HG02852 (cell line): ENCODE measurements at regions not wholly inside any gene's neighbourhood (a gene's known extent, or its start where the extent isn't known, plus 50 kb on each side); places are given as distances from the start of the nearest gene placed in this dataset.
"Not testable (repeated sequence)": the region's sequence is repeated elsewhere in the genome, so short reads cannot be mapped to it uniquely, and the experiment has no call there.

ENCODE experiments used
- ATAC-seq: cut with Tn5 transposase; IDR thresholded peaks from one replicate; pipeline ENCODE4 v1.9.1; 2021; ENCODE audit warnings: mild to moderate bottlenecking, moderate library complexity; ENCODE audit not compliant: unreplicated experiment

GRCh38 chr4:64216741-64217140 is 192.5 kb downstream of the TECRL start:
- ATAC-seq = no peak

- ATAC-seq = no peak
Observed at GRCh38 chr4:64205376-64205775, 203.9 kb downstream of the TECRL start.

GRCh38 chr4:64200001-64200555 is 209.2 kb downstream of the TECRL start:
- ATAC-seq = no peak

- no peak for ATAC-seq
Observed at GRCh38 chr4:64195582-64195981, 213.7 kb downstream of the TECRL start.

GRCh38 chr4:64192731-64193412 is 216.4 kb downstream of the TECRL start:
- ATAC-seq = no peak

- ATAC-seq = no peak
Observed at GRCh38 chr4:64174247-64174882, 234.9 kb downstream of the TECRL start.

GRCh38 chr4:64166365-64166764 is 242.9 kb downstream of the TECRL start:
- ATAC-seq = no peak

GRCh38 chr4:64158648-64159326 is 250.5 kb downstream of the TECRL start:
- peak; percentile 90 for ATAC-seq

- ATAC-seq = no peak
Observed at GRCh38 chr4:64157397-64157796, 251.9 kb downstream of the TECRL start.

- no peak for ATAC-seq
Observed at GRCh38 chr4:64156253-64156652, 253.0 kb downstream of the TECRL start.

GRCh38 chr4:64146030-64146429 is 263.2 kb downstream of the TECRL start:
- ATAC-seq = no peak

- no peak for ATAC-seq
Observed at GRCh38 chr4:64144994-64145393, 264.3 kb downstream of the TECRL start.

GRCh38 chr4:64130907-64131306 is 278.3 kb downstream of the TECRL start:
- ATAC-seq = no peak

GRCh38 chr4:64125354-64125753 is 283.9 kb downstream of the TECRL start:
- ATAC-seq = no peak

GRCh38 chr4:64121803-64122202 is 287.4 kb downstream of the TECRL start:
- ATAC-seq = no peak

- ATAC-seq = no peak
Observed at GRCh38 chr4:64105903-64106302, 303.3 kb downstream of the TECRL start.

GRCh38 chr4:64095398-64095797 is 313.9 kb downstream of the TECRL start:
- no peak for ATAC-seq

GRCh38 chr4:64079316-64079715 is 329.9 kb downstream of the TECRL start:
- no peak for ATAC-seq

GRCh38 chr4:64068096-64068495 is 341.2 kb downstream of the TECRL start:
- no peak for ATAC-seq

- no peak for ATAC-seq
Observed at GRCh38 chr4:64062991-64063390, 346.3 kb downstream of the TECRL start.

- ATAC-seq = not testable (repeated sequence)
Observed at GRCh38 chr4:64037033-64037432, 372.2 kb downstream of the TECRL start.

GRCh38 chr4:64022560-64022959 is 386.7 kb downstream of the TECRL start:
- no peak for ATAC-seq
